ENCODE measurements at regions not wholly inside any gene's neighbourhood (a gene's known extent, or its start where the extent isn't known, plus 50 kb on each side); places are given as distances from the start of the nearest gene placed in this dataset.

DNA sequence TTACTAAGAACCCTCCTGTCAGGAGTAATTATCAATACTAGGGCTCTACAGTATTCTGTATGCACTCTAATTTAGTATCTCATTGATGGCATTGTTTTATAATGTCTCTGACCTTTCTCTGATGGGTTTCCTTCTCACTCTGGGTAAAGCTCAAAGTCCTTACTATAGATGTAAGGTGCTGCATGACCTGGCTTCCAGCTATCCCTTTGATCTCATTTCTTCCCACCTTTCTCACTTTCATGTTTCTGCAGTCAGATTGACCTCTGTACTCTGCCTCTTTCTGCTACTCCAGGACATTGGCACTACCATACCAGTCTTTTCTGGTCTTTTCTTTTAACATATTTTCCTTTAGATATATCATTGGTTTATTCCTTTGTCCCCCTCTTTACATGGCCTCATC lies 2332.8 kb upstream of the C9orf72 start:
- TF ChIP-seq, protein P1, sequence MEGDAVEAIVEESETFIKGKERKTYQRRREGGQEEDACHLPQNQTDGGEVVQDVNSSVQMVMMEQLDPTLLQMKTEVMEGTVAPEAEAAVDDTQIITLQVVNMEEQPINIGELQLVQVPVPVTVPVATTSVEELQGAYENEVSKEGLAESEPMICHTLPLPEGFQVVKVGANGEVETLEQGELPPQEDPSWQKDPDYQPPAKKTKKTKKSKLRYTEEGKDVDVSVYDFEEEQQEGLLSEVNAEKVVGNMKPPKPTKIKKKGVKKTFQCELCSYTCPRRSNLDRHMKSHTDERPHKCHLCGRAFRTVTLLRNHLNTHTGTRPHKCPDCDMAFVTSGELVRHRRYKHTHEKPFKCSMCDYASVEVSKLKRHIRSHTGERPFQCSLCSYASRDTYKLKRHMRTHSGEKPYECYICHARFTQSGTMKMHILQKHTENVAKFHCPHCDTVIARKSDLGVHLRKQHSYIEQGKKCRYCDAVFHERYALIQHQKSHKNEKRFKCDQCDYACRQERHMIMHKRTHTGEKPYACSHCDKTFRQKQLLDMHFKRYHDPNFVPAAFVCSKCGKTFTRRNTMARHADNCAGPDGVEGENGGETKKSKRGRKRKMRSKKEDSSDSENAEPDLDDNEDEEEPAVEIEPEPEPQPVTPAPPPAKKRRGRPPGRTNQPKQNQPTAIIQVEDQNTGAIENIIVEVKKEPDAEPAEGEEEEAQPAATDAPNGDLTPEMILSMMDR (conservative IDR thresholded peaks at IDR 0.05): no peak
- no peak overlapping the region for H3K18ac ChIP-seq (ENCODE audit: insufficient read length, low read depth, low read length)
- no peak overlapping the region for H4K8ac ChIP-seq (replicated peaks; ENCODE audit: insufficient read length, low read depth, low read length)
- no peak overlapping the region for H3K14ac ChIP-seq (ENCODE audit: insufficient read depth, low read length)
- H3K79me1 ChIP-seq (ENCODE audit: insufficient read depth, low read depth, low read length, poor library complexity, severe bottlenecking): no peaks in the 10 kb centered on the region
- no peak overlapping the region for H2BK15ac ChIP-seq (ENCODE audit: low read depth, low read length)
- H3K4me1 Mint-ChIP-seq: no peaks in the 10 kb centered on the region
- H3K9ac ChIP-seq (ENCODE audit: extremely low read depth, insufficient read length, low read length): no peak overlapping the region
- no peaks in the 10 kb centered on the region for H4K20me1 ChIP-seq (ENCODE audit: control insufficient read depth, insufficient read depth, insufficient read length)
- H3T11ph ChIP-seq (ENCODE audit: low read length): no peak overlapping the region
- H3K4me1 ChIP-seq (ENCODE audit: insufficient read depth, low read length): no peaks in the 10 kb centered on the region
- no peak overlapping the region for H3K4me3 Mint-ChIP-seq
- H3K4ac ChIP-seq (ENCODE audit: low read depth, low read length): no peak overlapping the region
- no peak overlapping the region for H3K56ac ChIP-seq (ENCODE audit: insufficient read length, low read depth, low read length)
- H3K27me3 ChIP-seq (ENCODE audit: insufficient read depth, low read length): no peaks in the 10 kb centered on the region
- no peak overlapping the region for H4K5ac ChIP-seq (ENCODE audit: insufficient read length, low read depth, low read length)
- H3K9me3 ChIP-seq (ENCODE audit: control insufficient read depth, low read depth, low read length): no peaks in the 10 kb centered on the region
- DNase-seq: no peak
- no peaks in the 10 kb centered on the region for H3K79me2 ChIP-seq (ENCODE audit: insufficient read depth, low read length)
- H3K27me3 Mint-ChIP-seq (ENCODE audit: low read depth): no peaks in the 10 kb centered on the region
- H2BK20ac ChIP-seq (ENCODE audit: low read depth, low read length, poor library complexity, severe bottlenecking): no peak overlapping the region
- H2BK120ac ChIP-seq (ENCODE audit: low read depth, low read length, poor library complexity, severe bottlenecking): no peak overlapping the region
- H3K23ac ChIP-seq (ENCODE audit: insufficient read length, low read depth, low read length): no peak overlapping the region
- no peaks in the 10 kb centered on the region for H3K36me3 Mint-ChIP-seq (ENCODE audit: insufficient read depth in 1 of 3, low read depth in 3 of 3)
- H3K9me3 Mint-ChIP-seq: no peaks in the 10 kb centered on the region
- H2BK12ac ChIP-seq (ENCODE audit: insufficient read length, low read depth, low read length): no peak overlapping the region
- no peak overlapping the region for H2BK5ac ChIP-seq (ENCODE audit: insufficient read length, low read length)
- no peak overlapping the region for H4K91ac ChIP-seq (ENCODE audit: insufficient read length, low read depth, low read length)
- H2AFZ ChIP-seq (ENCODE audit: low read length): no peak overlapping the region
- H3K27ac ChIP-seq (ENCODE audit: insufficient read length, low read depth, low read length): no peak overlapping the region
- no peak overlapping the region for H3K27ac Mint-ChIP-seq
- no peak overlapping the region for H3K4me2 ChIP-seq (ENCODE audit: insufficient read depth, insufficient read length, low read length)
- H2AK5ac ChIP-seq (ENCODE audit: insufficient read length, low read length): no peak overlapping the region
- H3K23me2 ChIP-seq (ENCODE audit: insufficient read length, low read depth, low read length, poor library complexity, severe bottlenecking): no peaks in the 10 kb centered on the region

Data from H9 (cell line).